Peyer's patch (tissue), 4 donors: ENCODE measurements at regions not wholly inside any gene's neighbourhood (a gene's known extent, or its start where the extent isn't known, plus 50 kb on each side); places are given as distances from the start of the nearest gene placed in this dataset.

Experiments
- DNase-seq, 3 donors: peaks; one replicate each; pipeline ENCODE4 v3.0.0-alpha.2; 2017 to 2019
- H3K27ac ChIP-seq, 4 donors: fragments of 200-600 bp; sonication (generic); one replicate each; pipeline ENCODE4 v1.5.1; 2016 to 2019
- H3K27me3 ChIP-seq, 2 donors: fragments of 200-600 bp; sonication (generic); one replicate each; pipeline ENCODE4 v1.5.1; 2019
- H3K36me3 ChIP-seq, 3 donors: fragments of 200-600 bp; sonication (generic); one replicate each; pipeline ENCODE4 v1.5.1; 2016 to 2019
- H3K4me1 ChIP-seq, 4 donors: fragments of 200-600 bp; sonication (generic); one replicate each; pipeline ENCODE4 v1.5.1; 2016 to 2019
- H3K4me3 ChIP-seq, 4 donors: fragments of 200-600 bp; sonication (generic); 1 replicate in 3 of 4; 2 replicates in 1 of 4; pipeline ENCODE4 v1.5.1; 2016 to 2019; ENCODE audit warnings: mild to moderate bottlenecking in 1 of 4
- H3K9me3 ChIP-seq, 4 donors: fragments of 200-600 bp; sonication (generic); one replicate each; pipeline ENCODE4 v1.5.1; 2016 to 2019; ENCODE audit warnings: mild to moderate bottlenecking in 1 of 4
- POLR2A ChIP-seq, 2 donors: fragments of 450-650 bp; IDR thresholded peaks; one replicate each; pipeline ENCODE4 v1.5.1; 2017; ENCODE audit warnings: antibody characterized with exemption in 2 of 2, mild to moderate bottlenecking in 2 of 2, moderate library complexity in 2 of 2
- TF ChIP-seq, protein P1 (sequence below), 6 experiments: fragments of 450-650 bp in 4 of 6; fragments of 200-600 bp in 2 of 6; sonication (generic) in 1 of 6; IDR thresholded peaks; one replicate each; pipeline ENCODE4 v1.5.1; 2017 to 2019; ENCODE audit warnings: antibody characterized with exemption in 6 of 6, mild to moderate bottlenecking in 3 of 6, moderate library complexity in 1 of 6

DNA sequence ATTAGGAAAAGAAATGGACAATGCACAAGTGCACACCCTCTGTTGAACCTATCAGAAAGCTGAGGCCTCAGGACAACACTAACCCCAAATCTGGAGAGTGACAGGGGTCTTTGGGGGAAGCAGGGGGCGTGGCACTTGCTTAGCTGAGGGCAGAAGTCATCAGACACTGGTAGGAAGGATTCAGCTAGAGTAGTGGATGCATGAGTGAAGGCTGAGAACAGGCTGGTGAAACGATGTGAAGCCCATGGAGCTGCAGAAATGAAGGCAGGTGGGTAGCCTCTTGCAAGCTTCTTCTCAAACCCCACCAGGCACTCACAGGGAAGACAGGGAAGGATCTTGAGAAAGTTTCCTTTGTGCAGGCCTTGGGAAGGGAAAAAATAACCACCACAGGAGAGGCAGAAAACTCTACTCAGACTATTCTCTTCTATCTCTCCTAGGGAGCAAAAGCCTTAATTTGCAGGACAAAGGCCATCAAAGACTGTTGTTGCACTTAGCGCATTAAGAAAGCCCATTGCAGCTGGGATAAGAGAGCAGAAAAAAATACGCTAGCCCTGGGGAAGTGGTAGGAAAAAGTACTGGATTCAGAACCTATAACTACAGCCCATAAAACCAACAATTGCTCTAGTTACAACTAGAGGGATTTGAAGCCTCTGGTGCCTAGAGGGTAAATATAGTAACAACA, 193.3 kb upstream of the ZNF536 start:
- H3K9me3 ChIP-seq = peaks cover 0 to 11% (median 0%) of the 10 kb centered on the region in 4 donors
- no peaks in the 10 kb centered on the region for H3K4me1 ChIP-seq
- H3K36me3 ChIP-seq = no peaks in the 10 kb centered on the region
- H3K4me3 ChIP-seq = no peak overlapping the region
- no peaks in the 10 kb centered on the region for H3K27me3 ChIP-seq
- no peak for DNase-seq
- no peak for TF ChIP-seq POLR2A (IDR thresholded peaks at IDR 0.05)
- TF ChIP-seq, protein P1, sequence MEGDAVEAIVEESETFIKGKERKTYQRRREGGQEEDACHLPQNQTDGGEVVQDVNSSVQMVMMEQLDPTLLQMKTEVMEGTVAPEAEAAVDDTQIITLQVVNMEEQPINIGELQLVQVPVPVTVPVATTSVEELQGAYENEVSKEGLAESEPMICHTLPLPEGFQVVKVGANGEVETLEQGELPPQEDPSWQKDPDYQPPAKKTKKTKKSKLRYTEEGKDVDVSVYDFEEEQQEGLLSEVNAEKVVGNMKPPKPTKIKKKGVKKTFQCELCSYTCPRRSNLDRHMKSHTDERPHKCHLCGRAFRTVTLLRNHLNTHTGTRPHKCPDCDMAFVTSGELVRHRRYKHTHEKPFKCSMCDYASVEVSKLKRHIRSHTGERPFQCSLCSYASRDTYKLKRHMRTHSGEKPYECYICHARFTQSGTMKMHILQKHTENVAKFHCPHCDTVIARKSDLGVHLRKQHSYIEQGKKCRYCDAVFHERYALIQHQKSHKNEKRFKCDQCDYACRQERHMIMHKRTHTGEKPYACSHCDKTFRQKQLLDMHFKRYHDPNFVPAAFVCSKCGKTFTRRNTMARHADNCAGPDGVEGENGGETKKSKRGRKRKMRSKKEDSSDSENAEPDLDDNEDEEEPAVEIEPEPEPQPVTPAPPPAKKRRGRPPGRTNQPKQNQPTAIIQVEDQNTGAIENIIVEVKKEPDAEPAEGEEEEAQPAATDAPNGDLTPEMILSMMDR (IDR thresholded peaks at IDR 0.05) = no peak
- no peak overlapping the region for H3K27ac ChIP-seq

DNA sequence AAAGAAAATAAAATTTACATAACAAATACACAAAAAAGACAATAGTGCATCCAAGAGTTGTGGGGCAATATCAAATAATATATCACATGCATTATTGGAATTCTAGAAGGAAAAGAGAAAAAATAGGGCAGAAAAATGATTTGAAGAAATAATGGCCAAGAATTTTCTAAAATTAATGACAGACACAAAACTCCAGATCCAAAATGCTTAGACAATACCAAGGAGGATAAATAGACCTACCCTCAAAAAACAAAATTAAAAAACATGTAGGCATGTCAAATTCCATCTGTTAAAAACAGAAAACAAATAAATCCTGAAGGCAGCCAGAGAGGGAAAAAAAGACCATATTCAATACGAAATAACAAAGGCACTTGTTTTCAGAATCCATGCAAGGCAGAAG, 191.5 kb upstream of the ZNF536 start:
- no peaks in the 10 kb centered on the region for H3K4me1 ChIP-seq
- no peaks in the 10 kb centered on the region for H3K27me3 ChIP-seq
- TF ChIP-seq, protein P1 (IDR thresholded peaks at IDR 0.05) = no peak
- TF ChIP-seq POLR2A (IDR thresholded peaks at IDR 0.05) = no peak
- H3K27ac ChIP-seq = no peak overlapping the region
- H3K4me3 ChIP-seq = no peak overlapping the region
- peaks cover 0 to 16% (median 0%) of the 10 kb centered on the region in 4 donors for H3K9me3 ChIP-seq
- no peaks in the 10 kb centered on the region for H3K36me3 ChIP-seq
- no peak for DNase-seq

DNA sequence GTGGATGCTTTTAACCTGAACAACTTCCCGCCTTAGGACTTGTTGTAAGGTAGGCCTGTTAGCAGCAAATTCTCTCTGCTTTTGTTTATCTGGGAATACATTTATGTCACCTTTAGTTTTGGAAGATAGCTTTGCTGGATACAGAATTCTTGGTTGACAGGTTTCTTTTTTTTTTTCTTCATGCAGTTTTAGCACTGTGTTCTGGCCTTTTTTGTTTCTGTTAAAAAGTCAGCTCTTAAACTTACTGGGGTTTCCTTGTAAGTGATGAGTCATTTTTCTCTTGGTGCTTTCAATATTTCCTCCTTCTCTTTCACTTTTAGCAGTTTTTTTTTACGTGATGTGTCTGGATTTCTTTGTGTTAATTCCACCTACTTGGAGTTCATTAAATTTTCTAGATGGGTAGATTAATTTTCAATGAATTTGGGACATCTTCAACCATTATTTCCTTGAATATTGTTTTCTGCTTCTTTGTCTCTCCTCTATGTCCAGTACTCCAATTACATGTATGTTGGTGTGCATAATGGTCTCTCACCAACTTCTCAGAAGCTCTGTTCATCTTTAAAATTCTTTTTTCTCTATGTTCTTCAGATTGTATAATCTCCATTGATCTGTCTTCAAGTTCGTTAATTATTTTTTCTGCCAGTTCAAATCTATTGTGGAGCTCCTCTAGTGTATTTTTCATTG, 188.2 kb upstream of the ZNF536 start:
- Histone ChIP-seq H3K27me3 (no peaks in the 10 kb centered on the region), H3K36me3 (no peaks in the 10 kb centered on the region), H3K9me3 (peaks cover 0 to 16% (median 0%) of the 10 kb centered on the region in 4 donors), H3K4me3 (no peak overlapping the region), H3K4me1 (no peaks in the 10 kb centered on the region), H3K27ac (no peak overlapping the region)
- DNase-seq = no peak
- no peak for TF ChIP-seq POLR2A (IDR thresholded peaks at IDR 0.05)
- TF ChIP-seq, protein P1 (IDR thresholded peaks at IDR 0.05) = no peak

DNA sequence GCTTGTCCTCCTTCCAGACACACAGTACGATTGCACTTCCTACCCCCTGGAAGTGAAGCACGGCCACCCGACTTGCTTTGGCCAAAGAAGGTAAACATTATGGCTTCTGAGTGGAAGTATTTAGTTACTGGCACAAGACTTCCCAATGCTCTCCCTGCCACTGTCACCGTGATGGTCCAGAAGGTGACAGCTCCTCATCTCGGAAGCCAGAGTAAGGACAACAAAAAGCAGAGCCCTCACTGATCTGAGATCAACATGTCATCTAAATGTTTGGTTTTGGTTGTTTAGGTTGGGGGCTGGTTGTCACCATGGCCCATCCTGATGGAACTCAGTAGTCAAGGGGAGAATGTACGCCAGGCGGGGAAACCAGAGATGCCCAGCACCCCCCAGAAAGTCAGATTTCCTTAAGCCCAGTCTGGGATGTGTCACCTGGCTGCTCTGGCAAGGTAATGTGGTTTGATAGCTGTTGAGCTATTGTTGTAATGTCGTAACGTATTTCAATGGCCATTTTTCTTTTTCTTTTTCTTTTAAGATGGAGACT, 170.1 kb upstream of the ZNF536 start:
- Histone ChIP-seq H3K4me3 (no peak overlapping the region), H3K36me3 (no peaks in the 10 kb centered on the region), H3K9me3 (no peaks in the 10 kb centered on the region), H3K27ac (no peak overlapping the region), H3K27me3 (no peaks in the 10 kb centered on the region), H3K4me1 (no peaks in the 10 kb centered on the region)
- DNase-seq = no peak
- no peak for TF ChIP-seq POLR2A (IDR thresholded peaks at IDR 0.05)
- TF ChIP-seq, protein P1 (IDR thresholded peaks at IDR 0.05) = no peak

DNA sequence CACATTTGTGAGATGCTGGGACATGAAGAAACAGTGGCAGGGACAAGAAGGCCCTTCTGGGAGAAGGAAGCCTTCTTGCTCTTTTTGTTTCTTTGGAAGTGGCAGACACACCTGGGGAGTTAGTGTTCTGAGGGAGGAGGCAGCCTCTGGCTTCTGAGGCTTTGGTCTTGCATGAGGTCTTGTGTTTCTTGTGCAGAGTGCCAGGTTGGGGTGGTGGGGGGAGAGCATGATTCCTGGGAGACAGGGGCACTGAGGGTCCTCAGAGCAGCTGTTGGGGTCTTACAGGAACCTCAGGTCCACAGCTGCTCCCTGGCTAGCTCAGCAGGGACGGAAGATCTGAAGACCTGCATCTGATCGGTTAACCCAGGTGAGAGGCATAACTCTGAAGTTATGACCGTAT, 167.5 kb upstream of the ZNF536 start:
- Histone ChIP-seq H3K4me1 (no peaks in the 10 kb centered on the region), H3K4me3 (no peak overlapping the region), H3K27ac (no peak overlapping the region), H3K27me3 (no peaks in the 10 kb centered on the region), H3K36me3 (no peaks in the 10 kb centered on the region), H3K9me3 (no peaks in the 10 kb centered on the region)
- TF ChIP-seq, protein P1 (IDR thresholded peaks at IDR 0.05) = no peak
- no peak for TF ChIP-seq POLR2A (IDR thresholded peaks at IDR 0.05)
- DNase-seq = no peak
